HepG2 (cell line): ENCODE measurements at regions not wholly inside any gene's neighbourhood (a gene's known extent, or its start where the extent isn't known, plus 50 kb on each side); places are given as distances from the start of the nearest gene placed in this dataset.

Experiments
- ELF1 ChIP-seq: sonication (generic); formaldehyde crosslinking; IDR thresholded peaks from 2 replicates; pipeline ENCODE4 v1.4.0; 2020; ENCODE audit warnings: missing genetic modification reagents
- KIAA2018 ChIP-seq: sonication (generic); formaldehyde crosslinking; IDR thresholded peaks from 2 replicates; pipeline ENCODE4 v1.5.0; 2020; ENCODE audit warnings: mild to moderate bottlenecking, missing genetic modification reagents, borderline replicate concordance
- SALL1 ChIP-seq: sonication (generic); formaldehyde crosslinking; IDR thresholded peaks from 2 replicates; pipeline ENCODE4 v1.8.0; 2022; ENCODE audit warnings: mild to moderate bottlenecking, missing genetic modification reagents
- ZNF350 ChIP-seq: sonication (generic); formaldehyde crosslinking; IDR thresholded peaks from 2 replicates; pipeline ENCODE4 v1.4.0; 2020; ENCODE audit warnings: mild to moderate bottlenecking, low read depth, missing genetic modification reagents, borderline replicate concordance

GRCh38 chr15:81930582-81931369, 115.0 kb downstream of the MEX3B start (continued):
- no peak for TF ChIP-seq KIAA2018
- no peak for TF ChIP-seq ELF1 (CRISPR knock-in tag)
- TF ChIP-seq ZNF350 (CRISPR knock-in tag): no peak
- TF ChIP-seq SALL1 (CRISPR knock-in tag): no peak
